Fibroblast of the aortic adventitia (primary cell): ENCODE measurements at regions not wholly inside any gene's neighbourhood (a gene's known extent, or its start where the extent isn't known, plus 50 kb on each side); places are given as distances from the start of the nearest gene placed in this dataset.

ENCODE experiments used
- DNase-seq: peaks from one replicate; pipeline ENCODE4 v3.0.0-alpha.2; 2010; ENCODE audit warnings: low read depth
- H3K4me3 ChIP-seq: 2 replicates; pipeline ENCODE4 v1.5.1; 2011; ENCODE audit warnings: low read depth, mild to moderate bottlenecking, control low read depth, low read length, moderate library complexity
- CTCF ChIP-seq: IDR thresholded peaks from 2 replicates; pipeline ENCODE4 v1.5.1; 2011; ENCODE audit warnings: mild to moderate bottlenecking, low read length, control low read depth, inconsistent platforms; ENCODE audit not compliant: insufficient read depth

- H3K4me3 ChIP-seq, result no peak overlapping the region
- DNase-seq, result no peak
These were observed 202.5 kb upstream of the TNRC6C start for GRCh38 chr17:77756028-77756427.

DNA sequence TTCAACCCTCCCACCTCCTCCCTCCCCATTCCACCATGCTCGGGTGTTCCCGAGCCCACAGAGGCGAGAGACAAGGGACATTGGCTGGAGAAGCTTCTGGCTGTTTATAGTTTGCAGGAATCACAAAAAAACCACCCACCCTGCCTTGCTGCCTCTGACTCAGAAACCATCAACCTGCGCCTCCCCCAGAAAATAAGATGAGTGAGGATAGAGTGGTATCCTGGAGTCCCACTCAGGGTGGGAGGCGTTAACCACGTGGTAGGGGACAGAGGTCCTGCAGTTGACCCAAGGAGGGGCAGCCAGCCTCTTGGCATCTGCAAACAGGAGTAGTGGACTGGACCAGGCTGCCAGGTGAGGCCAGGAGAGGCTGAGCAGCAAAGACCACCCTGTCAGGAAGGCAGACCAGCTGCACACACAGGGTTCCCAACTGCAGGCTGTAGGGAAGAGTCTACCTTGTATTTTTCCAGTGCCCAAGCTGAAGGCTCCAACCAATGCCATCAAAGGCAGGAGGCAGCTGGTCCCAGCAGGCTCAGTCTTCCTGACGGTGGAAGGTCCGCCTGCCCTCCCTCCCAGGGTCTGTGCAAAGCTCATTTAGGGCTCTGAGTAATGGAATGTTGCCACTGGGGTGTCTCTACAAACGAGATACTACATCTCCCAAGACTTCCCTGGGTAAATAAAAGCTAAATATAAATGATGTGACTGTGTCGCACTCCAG lies 201.5 kb upstream of the TNRC6C start:
- no peak for TF ChIP-seq CTCF
- H3K4me3 ChIP-seq, result no peak overlapping the region
- DNase-seq, result no peak

More at GRCh38 chr17:77756028-77756427, 202.5 kb upstream of the TNRC6C start:
- TF ChIP-seq CTCF, result no peak

GRCh38 chr17:77757561-77757898 lies 201.0 kb upstream of the TNRC6C start:
- no peak overlapping the region for H3K4me3 ChIP-seq
- no peak for TF ChIP-seq CTCF
- no peak for DNase-seq

GRCh38 chr17:77763023-77763422 lies 195.5 kb upstream of the TNRC6C start:
- TF ChIP-seq CTCF, result no peak
- no peak overlapping the region for H3K4me3 ChIP-seq
- no peak for DNase-seq

DNA sequence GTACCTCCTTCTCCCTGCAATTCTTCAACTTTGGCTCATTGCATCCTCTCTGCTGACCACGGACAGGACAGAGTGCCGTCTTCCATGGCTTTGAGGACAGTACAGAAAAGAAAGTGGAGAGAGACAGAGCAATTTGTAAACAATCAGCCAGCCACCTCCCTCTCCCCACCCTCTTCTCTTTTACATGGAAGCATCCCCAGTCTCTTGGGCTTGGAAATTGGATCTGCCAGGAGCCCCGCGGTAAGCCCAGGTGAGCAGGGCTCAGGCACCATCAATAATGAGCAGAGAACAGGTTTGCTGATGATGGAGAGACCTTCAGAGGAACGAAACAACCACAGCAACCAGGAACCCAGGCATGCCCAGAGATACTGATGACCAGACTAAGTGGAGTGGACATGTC lies 194.9 kb upstream of the TNRC6C start:
- no peak for TF ChIP-seq CTCF
- H3K4me3 ChIP-seq, result no peak overlapping the region
- no peak for DNase-seq

DNA sequence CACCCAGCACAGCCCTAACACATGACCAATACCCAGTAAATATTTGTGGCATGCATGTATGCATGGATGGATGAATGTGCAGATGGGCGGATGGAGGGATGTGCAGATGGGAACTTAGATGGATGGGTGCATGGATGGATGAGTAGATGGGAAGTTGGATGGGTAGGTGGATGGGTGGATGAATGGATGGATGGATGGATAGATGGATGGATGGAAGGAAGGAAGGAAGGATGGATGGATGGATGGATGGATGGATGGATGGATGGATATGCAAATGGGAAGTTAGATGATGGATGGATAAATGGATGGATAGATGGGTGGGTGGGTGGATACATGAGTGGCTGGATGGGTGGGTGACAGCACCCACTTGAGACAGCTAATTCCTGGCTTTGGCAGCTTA lies 193.2 kb upstream of the TNRC6C start:
- no peak overlapping the region for H3K4me3 ChIP-seq
- no peak for TF ChIP-seq CTCF
- no peak for DNase-seq

- H3K4me3 ChIP-seq, result no peak overlapping the region
- TF ChIP-seq CTCF, result no peak
- DNase-seq, result no peak
These were observed 191.4 kb upstream of the TNRC6C start for GRCh38 chr17:77767148-77767547.
